IMR-90 (cell line): ENCODE measurements at regions not wholly inside any gene's neighbourhood (a gene's known extent, or its start where the extent isn't known, plus 50 kb on each side); places are given as distances from the start of the nearest gene placed in this dataset.

Source experiments
- MAFK ChIP-seq: IDR thresholded peaks from 2 replicates; pipeline ENCODE4 v1.6.1; 2012; ENCODE audit warnings: low read depth, low read length, improper control_type of control experiment
- MAZ ChIP-seq: IDR thresholded peaks from 2 replicates; pipeline ENCODE4 v1.6.1; 2012; ENCODE audit warnings: low read depth, mild to moderate bottlenecking, low read length, improper control_type of control experiment, moderate library complexity, borderline replicate concordance
- POLR2A ChIP-seq: IDR thresholded peaks from 2 replicates; pipeline ENCODE4 v1.6.1; 2012; ENCODE audit warnings: mild to moderate bottlenecking, low read depth, low read length
- RFX5 ChIP-seq: IDR thresholded peaks from 2 replicates; pipeline ENCODE4 v1.8.0; 2012; ENCODE audit warnings: low read depth, mild to moderate bottlenecking, low read length, moderate library complexity
- SMC3 ChIP-seq: fragments of 150-350 bp; IDR thresholded peaks from 2 replicates; pipeline ENCODE4 v1.6.1; 2016; ENCODE audit warnings: low read depth, mild to moderate bottlenecking, antibody characterized with exemption, low read length, moderate library complexity
- TF ChIP-seq, protein P1 (sequence below): conservative IDR thresholded peaks from 2 replicates; pipeline ENCODE4 v1.5.1; 2012; ENCODE audit warnings: mild to moderate bottlenecking, low read depth, low read length, improper control_type of control experiment
- TF ChIP-seq, protein P2 (sequence below): fragments of 150-350 bp; IDR thresholded peaks from 2 replicates; pipeline ENCODE4 v1.6.1; 2017; ENCODE audit warnings: mild to moderate bottlenecking, antibody characterized with exemption, low read length, low read depth

DNA sequence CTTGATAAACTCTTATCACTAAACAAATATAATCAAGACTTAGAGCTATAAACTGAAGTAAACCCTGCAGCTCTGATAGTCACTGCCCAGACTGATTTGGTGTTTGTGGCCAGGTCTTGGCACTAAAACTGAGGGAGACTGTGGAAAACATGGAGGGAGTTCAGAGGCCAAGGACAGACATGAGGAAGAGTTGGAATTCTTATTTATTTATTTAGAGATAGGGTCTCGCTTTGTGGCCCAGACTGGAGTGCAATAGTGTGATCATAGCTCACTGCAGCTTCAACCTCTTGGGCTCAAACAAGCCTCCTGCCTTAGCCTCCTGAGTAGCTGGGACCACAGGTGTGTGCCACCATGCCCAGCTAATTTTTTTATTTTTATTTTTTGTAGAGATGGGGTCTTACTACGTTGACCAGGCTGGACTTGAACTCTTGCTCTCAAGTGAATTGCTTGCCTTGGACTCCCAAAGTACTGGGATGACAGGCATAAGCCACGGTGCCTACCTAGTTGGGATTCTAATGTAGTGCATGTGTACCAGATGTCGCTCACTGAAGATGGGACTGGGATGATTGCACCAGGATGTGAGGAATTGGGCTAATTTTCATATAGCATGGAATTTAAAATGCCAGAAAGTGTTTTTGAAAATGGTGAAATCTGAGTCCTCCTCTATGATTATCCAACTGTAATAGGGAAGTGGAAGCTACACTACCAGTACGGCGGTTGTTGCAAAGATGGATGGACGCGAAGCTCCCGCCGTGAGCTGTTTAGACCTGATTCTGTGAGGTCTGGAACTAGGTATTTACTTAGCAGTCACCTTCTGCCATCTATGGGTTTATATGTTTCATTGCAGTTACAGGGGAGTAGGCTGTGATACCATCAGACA lies 52.7 kb upstream of the CTLA4 start:
- TF ChIP-seq, protein P1, sequence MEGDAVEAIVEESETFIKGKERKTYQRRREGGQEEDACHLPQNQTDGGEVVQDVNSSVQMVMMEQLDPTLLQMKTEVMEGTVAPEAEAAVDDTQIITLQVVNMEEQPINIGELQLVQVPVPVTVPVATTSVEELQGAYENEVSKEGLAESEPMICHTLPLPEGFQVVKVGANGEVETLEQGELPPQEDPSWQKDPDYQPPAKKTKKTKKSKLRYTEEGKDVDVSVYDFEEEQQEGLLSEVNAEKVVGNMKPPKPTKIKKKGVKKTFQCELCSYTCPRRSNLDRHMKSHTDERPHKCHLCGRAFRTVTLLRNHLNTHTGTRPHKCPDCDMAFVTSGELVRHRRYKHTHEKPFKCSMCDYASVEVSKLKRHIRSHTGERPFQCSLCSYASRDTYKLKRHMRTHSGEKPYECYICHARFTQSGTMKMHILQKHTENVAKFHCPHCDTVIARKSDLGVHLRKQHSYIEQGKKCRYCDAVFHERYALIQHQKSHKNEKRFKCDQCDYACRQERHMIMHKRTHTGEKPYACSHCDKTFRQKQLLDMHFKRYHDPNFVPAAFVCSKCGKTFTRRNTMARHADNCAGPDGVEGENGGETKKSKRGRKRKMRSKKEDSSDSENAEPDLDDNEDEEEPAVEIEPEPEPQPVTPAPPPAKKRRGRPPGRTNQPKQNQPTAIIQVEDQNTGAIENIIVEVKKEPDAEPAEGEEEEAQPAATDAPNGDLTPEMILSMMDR, result peak; percentile 90
- peak; percentile 43; the same call in 1 of the 2 replicates for TF ChIP-seq POLR2A
- TF ChIP-seq SMC3, result peak; percentile 89
- TF ChIP-seq MAZ, result no peak
- TF ChIP-seq RFX5, result no peak
- no peak for TF ChIP-seq MAFK
- TF ChIP-seq, protein P2, sequence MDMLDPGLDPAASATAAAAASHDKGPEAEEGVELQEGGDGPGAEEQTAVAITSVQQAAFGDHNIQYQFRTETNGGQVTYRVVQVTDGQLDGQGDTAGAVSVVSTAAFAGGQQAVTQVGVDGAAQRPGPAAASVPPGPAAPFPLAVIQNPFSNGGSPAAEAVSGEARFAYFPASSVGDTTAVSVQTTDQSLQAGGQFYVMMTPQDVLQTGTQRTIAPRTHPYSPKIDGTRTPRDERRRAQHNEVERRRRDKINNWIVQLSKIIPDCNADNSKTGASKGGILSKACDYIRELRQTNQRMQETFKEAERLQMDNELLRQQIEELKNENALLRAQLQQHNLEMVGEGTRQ, result no peak
